ENCODE measurements at regions not wholly inside any gene's neighbourhood (a gene's known extent, or its start where the extent isn't known, plus 50 kb on each side); places are given as distances from the start of the nearest gene placed in this dataset.

- Histone ChIP-seq H3K9me3 (ENCODE audit: control insufficient read depth in 4 of 4, low read length in 3 of 4) (peaks cover 0 to 7% (median 0%) of the 10 kb centered on the region in 4 donors), H3K36me3 (ENCODE audit: control insufficient read depth in 4 of 4, insufficient read depth in 3 of 4, low read depth in 1 of 4, low read length in 3 of 4) (no peaks in the 10 kb centered on the region), H3K4me1 (ENCODE audit: control insufficient read depth in 4 of 4, insufficient read depth in 4 of 4, low read length in 3 of 4) (no peaks in the 10 kb centered on the region), H3K27me3 (ENCODE audit: control insufficient read depth in 4 of 4, insufficient read depth in 4 of 4, low read length in 3 of 4) (no peaks in the 10 kb centered on the region), H3K27ac (ENCODE audit: low read depth in 1 of 2, low read length in 2 of 2) (no peak overlapping the region), H3K4me3 (ENCODE audit: low read depth in 1 of 3, low read length in 3 of 3) (no peak overlapping the region), H3K9ac (ENCODE audit: low read depth in 1 of 2, low read length in 2 of 2) (no peak overlapping the region)
- 79% methylated on average over 4 of the region's 4 CpGs for WGBS
- TF ChIP-seq EGR1 (IDR thresholded peaks at IDR 0.05; ENCODE audit: low read depth in 2 of 2), result no peak
- TF ChIP-seq CTCF (IDR thresholded peaks at IDR 0.05; ENCODE audit: low read depth, low read length, missing input control), result no peak
- TF ChIP-seq ATF3 (IDR thresholded peaks at IDR 0.05), result no peak
- no peak for TF ChIP-seq TAF1 (conservative IDR thresholded peaks at IDR 0.05)
- TF ChIP-seq FOXA2 (IDR thresholded peaks at IDR 0.05), result no peak
- TF ChIP-seq JUND (IDR thresholded peaks at IDR 0.05), result no peak
- no peak for TF ChIP-seq HNF4G (IDR thresholded peaks at IDR 0.05)
- TF ChIP-seq RAD21 (IDR thresholded peaks at IDR 0.05), result no peak
- no peak for TF ChIP-seq SP1 (IDR thresholded peaks at IDR 0.05)
- no peak for TF ChIP-seq YY1 (IDR thresholded peaks at IDR 0.05)
- TF ChIP-seq RXRA (IDR thresholded peaks at IDR 0.05), result no peak
- no peak for DNase-seq (ENCODE audit: low spot score)
Observed at GRCh38 chr5:33268374-33268773, 172.4 kb upstream of the TARS1 start.

GRCh38 chr5:33270671-33271070 lies 170.1 kb upstream of the TARS1 start:
- 4% methylated on average over 1 of the region's 1 CpG for WGBS
- Histone ChIP-seq H3K9me3 (ENCODE audit: control insufficient read depth in 4 of 4, low read length in 3 of 4) (no peaks in the 10 kb centered on the region), H3K4me1 (ENCODE audit: control insufficient read depth in 4 of 4, insufficient read depth in 4 of 4, low read length in 3 of 4) (no peaks in the 10 kb centered on the region), H3K4me3 (ENCODE audit: low read depth in 1 of 3, low read length in 3 of 3) (no peak overlapping the region), H3K27ac (ENCODE audit: low read depth in 1 of 2, low read length in 2 of 2) (no peak overlapping the region), H3K9ac (ENCODE audit: low read depth in 1 of 2, low read length in 2 of 2) (no peak overlapping the region), H3K36me3 (ENCODE audit: control insufficient read depth in 4 of 4, insufficient read depth in 3 of 4, low read depth in 1 of 4, low read length in 3 of 4) (no peaks in the 10 kb centered on the region), H3K27me3 (ENCODE audit: control insufficient read depth in 4 of 4, insufficient read depth in 4 of 4, low read length in 3 of 4) (no peaks in the 10 kb centered on the region)
- DNase-seq (ENCODE audit: low spot score), result no peak
- TF ChIP-seq CTCF (IDR thresholded peaks at IDR 0.05; ENCODE audit: low read depth, low read length, missing input control) (no peak), MAX (IDR thresholded peaks at IDR 0.05) (no peak), GABPA (IDR thresholded peaks at IDR 0.05 in 1 of 2, conservative IDR thresholded peaks at IDR 0.05 in 1 of 2) (no peak), REST (IDR thresholded peaks at IDR 0.05) (no peak), HNF4G (IDR thresholded peaks at IDR 0.05) (no peak), ATF3 (IDR thresholded peaks at IDR 0.05) (no peak), FOXA2 (IDR thresholded peaks at IDR 0.05) (no peak), EGR1 (IDR thresholded peaks at IDR 0.05; ENCODE audit: low read depth in 2 of 2) (no peak), YY1 (IDR thresholded peaks at IDR 0.05) (no peak), RAD21 (IDR thresholded peaks at IDR 0.05) (no peak), FOXA1 (IDR thresholded peaks at IDR 0.05) (no peak), RXRA (IDR thresholded peaks at IDR 0.05) (no peak), NR2F2 (IDR thresholded peaks at IDR 0.05) (no peak), TAF1 (conservative IDR thresholded peaks at IDR 0.05) (no peak), HNF4A (conservative IDR thresholded peaks at IDR 0.05) (no peak), JUND (IDR thresholded peaks at IDR 0.05) (no peak), SP1 (IDR thresholded peaks at IDR 0.05) (no peak)
